NCI-H774 (cell line): ENCODE measurements at regions not wholly inside any gene's neighbourhood (a gene's known extent, or its start where the extent isn't known, plus 50 kb on each side); places are given as distances from the start of the nearest gene placed in this dataset.
"Not testable (repeated sequence)": the region's sequence is repeated elsewhere in the genome, so short reads cannot be mapped to it uniquely, and the experiment has no call there.

ENCODE experiments used
- DNase-seq: peaks from one replicate; lab custom pipeline; 2025; lab: John Stamatoyannopoulos, UW

DNA sequence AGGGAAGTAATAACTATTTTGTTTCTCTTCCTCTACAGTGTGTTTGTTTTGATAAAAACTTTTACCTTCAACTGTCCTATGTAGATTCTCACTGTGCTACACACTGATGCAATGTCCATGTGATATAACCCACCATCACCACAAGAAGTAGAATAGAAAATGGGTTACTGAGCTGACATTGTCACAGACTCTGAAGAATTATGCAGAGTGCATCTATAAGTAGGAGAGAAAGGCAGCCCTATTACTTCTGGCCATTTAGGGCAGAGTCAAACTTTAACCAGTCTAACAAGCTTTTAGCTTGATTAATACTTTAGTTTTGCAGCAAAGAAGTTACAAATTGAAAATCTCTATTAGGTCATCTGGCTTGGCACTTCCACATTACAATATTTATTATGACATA lies 354.0 kb upstream of the CDH8 start:
- no peak for DNase-seq

DNA sequence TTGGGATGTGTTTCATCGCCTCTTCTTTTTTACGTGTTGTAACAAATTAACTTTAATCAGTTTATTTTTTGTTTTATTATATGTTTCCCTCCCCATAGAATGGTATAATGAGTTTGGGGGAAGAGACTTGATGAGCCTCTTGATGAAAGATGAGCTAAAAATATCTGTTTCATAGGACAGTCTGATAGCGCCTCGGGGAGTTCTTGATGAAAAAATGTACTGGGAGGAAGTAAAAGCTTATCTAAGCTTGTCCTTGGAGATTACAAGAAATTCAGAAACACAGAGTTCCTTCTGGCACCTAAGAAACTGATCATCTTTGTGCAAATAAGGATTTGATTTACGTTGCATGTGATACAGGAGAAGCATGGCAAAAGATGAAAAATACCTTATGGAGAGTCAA lies 350.2 kb upstream of the CDH8 start:
- DNase-seq: no peak

DNA sequence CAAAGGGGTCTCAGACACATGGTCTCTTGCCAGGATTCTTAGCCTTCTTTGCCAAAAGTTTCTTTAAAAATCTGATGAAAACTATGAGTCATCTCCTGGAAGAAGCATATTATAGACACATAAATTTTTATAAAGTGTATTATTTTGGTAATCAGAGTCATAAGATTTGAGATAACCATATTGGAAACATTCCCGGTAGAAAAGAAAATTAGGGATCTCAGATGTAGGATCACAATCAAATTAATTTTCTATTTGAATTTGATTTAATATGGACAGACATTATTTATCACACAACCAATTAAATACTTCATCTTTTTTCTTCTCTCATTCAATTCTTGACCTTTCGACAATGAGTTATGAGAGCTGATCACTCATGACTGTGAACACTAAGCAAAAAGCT lies 347.7 kb upstream of the CDH8 start:
- no peak for DNase-seq

DNA sequence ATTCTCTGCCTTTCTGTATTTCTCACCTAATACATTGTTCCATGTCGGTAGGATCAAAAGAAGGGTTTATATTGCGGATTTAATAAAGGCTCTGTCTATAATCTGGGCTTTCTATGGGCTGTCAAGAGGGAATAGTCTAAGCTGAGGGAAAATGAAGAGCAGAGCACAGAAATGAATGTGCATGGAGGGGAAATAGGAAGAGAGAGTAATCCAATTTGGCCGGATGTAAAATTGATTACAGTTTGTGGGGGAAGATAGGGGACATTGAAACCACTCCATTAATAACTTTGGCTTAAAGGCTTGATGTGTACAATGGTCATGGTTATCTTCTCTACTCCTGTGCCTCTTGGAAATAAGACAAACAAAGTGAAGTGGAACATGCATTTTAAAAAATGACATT lies 334.2 kb upstream of the CDH8 start:
- DNase-seq: no peak

DNA sequence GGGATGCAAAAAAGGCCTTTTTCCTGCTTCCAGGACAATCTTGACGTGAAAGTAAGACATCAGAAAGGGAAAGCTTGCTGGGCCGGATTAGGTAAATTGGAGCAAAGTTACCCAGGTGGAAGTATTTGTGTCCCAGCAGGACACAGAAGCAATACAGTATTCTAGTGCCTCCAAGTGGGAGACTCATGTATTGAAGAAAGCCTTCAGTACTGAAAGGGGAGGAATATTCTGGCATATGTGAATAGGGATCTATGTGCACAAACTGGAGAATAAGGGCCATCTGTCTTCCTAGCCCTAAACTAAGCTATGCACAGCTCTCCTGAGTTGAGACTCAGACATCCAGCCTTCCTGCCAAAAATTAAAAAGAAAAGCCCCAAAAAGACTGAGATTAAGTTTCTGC lies 327.3 kb upstream of the CDH8 start:
- DNase-seq: no peak

DNA sequence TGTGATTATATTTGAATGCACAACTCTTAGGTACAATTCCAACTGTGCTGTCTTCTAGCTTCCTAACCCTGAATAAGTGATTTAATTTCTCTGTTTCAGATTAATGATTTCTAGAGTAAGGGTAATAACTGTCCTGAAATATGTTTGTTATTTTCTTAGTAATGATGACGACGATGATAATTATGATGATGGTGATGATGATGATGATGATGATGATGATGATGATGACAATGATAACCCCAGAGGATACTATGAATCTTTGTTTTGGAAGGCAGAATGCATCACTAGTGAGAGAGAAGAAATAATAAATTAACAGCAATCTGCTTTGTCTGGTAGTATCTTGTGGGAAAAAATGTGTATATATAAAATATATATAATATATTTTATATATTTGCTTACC lies 317.1 kb upstream of the CDH8 start:
- DNase-seq: no peak

DNA sequence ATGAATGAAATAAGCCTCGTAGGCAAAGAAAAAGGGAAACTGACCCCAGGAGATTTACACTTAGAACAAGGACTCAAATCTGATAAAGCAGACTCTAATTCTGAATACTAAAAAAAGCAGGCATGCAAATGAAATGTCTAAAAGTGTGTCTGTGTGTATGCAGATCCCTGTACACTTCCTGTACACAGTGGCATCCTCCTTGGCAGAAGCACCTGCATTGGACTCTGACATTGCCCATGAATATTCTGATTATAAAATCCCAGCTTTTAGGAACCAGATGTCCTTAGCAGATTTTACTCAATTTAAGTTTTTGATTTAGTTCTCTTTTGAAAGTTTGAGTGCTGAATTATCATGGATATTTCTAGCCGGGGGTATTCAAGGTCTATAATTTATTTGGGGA lies 306.0 kb upstream of the CDH8 start:
- DNase-seq: no peak

DNA sequence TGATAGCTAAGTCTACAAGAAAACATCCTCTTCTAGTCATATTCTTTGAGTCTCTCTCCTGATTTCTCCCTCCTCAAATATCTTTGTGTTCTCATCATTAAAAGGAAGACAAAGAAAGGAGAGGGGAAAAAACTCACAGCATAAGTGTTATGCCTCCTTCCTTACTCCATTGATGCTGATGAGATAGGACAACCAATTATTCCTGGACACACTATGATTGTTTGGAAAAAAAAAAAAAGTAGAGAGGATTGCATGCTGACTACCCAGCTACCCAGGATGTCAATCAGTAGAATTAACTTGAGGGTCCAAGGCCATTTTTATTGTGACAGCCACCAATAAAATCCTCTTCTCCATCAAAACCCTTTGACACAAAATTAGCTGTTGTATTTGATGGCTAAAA lies 299.1 kb upstream of the CDH8 start:
- no peak for DNase-seq

DNA sequence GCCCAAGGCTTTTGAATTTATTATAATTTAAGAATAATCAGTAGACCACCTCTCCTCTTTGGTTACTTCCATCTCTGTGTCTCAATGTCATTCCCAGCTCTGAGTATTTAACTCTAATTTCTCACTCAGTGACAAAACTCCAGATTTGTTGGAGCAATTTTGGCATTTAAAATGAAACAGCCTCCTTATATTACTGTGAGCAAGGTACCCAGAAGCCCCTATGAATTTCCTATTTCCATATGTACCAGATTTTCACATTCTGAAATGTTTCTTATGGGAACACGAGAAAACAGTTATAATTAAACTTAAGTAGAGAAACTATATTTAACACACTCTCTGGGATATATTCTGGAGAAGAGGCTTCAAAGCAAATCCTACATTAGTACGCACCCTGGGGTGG lies 285.4 kb upstream of the CDH8 start:
- DNase-seq: no peak

DNA sequence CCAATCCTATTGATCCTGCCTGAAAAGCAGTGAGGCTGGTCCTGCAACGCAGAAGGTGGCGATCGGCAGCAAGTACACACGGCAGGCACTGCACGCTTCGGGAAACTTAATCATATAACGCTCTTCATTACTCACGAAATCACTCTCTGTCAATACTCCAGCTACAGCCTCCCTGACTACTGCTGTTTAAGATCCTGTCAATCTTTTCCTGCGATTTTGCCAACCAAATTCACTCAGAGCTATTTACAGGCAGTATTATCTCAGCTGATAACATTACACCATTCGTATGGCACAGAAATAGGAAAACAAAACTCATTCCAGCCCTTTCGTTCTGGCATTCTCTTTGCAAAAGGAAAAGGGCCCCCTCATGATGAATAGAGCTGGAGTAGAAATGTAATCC lies 262.4 kb upstream of the CDH8 start:
- no peak for DNase-seq

DNA sequence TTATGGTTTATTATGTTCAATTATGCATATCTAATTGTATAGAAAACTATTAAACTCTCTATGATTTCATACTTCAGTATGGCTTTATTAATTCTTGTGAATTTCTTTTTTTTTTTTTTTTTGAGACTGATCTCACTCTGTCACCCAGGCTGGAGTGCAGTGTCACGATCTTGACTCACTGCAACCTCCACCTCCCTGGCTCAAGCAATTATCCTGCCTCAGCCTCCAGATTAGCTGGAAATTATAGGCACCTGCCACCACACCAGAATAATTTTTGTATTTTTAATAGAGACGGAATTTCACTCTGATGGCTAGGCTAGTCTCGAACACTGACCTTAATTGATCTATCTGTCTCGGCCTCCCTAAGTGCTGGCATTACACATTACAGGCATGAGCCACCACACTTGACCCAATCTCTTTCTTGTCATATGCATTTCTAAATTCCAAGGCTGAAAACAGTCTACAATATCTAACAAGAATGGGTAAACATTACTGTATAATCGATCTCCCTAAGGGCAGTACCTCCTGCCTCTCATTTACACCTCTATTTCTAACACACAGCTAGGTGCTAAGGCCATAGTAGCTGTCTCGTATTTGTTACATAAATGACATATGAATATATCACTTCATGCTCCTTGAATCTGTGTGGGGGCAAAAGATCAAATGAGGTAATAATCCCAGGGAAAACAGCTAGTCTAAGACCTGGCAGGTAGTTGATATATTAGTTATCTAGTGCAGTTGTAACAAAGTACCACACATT lies 258.2 kb upstream of the CDH8 start:
- DNase-seq: no peak

DNA sequence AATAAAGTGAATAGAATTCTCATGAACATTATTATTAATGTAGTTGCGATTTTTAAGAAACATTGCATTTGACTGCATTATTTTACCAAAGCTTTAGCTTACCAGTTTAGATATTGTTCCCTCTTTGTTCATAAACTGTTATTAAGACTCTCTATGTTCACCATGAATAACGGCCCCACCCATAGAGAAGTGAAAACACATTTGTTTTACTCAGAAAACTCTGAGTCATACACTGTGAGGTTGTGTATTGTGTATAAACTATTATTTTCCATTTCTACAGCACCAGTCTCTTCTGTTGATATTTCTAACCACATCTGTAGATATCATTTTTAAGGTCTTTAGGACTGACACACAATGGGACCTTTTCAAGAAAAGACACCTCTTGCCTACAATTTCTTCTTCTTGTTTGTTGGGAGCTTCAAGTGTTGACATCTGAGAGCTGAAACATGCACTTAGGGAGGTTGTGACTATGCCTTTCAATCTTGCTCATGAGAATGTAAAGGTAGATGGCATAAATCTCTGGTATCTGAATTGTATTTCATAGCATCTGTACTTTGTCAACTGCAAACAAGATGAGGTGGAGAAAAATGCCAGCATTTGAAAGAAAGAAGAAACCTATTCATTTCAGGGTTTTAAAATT lies 252.9 kb upstream of the CDH8 start:
- no peak for DNase-seq

DNA sequence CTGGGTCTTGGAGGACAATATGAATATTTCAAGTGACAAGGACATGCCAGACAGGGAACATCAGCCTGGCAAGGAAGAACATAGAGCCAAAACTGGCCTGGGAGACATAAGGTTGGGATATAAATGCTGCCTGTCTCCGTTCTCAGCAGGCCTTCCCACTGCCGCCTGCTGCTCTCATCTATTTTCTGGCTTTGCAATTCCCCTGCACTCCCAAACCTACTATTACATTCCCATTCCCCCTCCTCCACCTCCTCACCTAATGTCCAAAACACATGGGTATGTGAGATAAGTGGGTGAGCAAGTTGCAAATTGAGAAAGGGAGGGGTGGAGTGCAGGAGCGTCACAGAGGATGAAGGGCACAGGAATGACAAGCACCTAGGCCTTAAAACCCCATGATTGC lies 244.3 kb upstream of the CDH8 start:
- DNase-seq: no peak

DNA sequence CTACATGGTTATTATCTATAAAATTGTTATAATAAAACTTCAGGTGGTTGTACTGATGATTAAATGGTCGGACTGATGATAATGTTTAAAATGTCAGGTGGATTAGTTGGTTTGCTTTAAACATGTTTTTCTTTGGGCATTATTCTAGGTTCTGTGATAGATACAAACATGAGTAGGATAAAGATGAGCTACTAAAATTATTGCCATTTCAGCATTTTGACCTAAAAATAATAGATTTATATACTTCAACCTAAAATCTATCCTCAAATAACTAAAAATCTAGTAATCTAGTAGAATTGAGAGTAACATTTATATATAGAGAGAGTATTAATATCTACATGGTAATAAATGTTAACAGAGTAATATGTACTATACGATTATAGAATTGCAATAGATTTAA lies 241.7 kb upstream of the CDH8 start:
- no peak for DNase-seq

DNA sequence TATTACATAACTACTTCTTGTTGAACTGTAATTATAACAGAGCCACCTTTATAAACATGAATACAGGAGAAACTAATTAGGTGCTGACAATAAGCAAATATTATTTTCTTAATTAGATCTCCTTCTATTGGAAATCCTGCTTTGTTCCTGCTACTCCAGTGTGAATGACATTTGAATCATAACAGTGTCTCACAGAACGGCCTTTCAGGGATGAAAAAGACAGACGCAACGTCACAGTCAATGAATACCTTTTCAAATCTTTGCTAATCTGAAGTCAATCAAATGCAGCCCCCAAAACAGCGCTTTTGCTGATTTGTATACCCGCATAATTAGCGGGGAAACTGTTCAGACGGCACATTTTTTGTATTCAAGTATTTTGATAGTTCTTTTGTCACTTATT lies 240.4 kb upstream of the CDH8 start:
- DNase-seq: no peak

DNA sequence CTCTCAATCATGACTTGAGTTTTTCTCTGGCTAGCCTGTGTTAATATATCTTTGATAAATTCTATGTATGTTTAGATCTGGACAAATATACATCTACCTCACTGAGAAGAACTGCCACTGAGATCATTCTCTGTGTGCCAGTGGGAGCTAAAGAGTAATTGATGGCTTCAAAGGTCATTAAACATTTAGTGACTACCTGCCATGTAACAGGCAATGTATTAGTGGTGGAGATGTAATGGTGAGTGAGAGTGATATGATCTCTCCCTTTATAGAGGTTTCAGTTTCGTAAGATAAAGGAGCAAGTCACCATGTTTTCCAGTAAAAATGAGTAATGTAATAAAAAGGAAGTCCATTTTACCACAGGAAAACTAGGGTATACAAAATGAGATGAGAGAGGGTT lies 235.8 kb upstream of the CDH8 start:
- no peak for DNase-seq

DNA sequence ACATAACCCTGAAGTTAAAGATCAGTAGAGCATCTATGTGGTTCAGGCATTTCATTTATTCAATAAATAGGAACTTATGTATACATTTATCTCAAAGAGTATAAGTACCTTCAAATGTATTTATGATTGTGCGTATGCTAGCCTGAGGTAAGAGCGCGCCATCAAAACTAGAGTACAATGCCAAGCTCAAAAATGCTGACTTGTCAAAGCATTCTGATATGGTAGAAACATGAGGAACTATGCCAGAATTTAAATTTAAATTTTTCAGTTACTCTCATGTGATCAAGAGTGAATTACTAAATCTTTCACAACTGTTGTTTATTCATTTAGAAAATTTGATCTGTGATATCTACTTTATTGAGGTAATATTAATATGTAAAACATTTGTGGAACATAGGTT lies 225.5 kb upstream of the CDH8 start:
- DNase-seq: no peak

DNA sequence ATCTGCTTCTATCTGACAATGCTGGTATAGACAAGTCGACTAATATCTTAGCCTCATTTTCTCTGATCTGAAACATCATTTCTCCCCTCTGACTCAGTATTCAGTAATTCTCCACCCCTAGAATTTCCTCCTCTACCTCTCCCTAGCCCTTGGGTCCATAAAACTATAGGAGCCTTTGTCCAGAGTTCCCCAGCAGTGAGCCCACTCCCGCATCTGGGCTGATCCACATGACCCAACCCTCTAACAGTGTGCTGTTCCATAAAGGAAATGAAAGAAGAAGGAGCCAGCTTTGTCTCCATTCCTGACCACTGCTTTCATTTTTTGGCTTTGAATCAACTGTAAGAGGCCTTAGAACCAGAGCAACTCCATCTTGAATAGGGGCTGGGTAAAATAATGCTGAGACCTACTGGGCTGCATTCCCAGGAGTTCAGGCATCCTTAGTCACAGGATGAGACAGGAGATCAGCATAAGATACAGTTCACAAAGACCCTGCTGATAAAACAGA lies 222.7 kb upstream of the CDH8 start:
- not testable (repeated sequence) for DNase-seq

DNA sequence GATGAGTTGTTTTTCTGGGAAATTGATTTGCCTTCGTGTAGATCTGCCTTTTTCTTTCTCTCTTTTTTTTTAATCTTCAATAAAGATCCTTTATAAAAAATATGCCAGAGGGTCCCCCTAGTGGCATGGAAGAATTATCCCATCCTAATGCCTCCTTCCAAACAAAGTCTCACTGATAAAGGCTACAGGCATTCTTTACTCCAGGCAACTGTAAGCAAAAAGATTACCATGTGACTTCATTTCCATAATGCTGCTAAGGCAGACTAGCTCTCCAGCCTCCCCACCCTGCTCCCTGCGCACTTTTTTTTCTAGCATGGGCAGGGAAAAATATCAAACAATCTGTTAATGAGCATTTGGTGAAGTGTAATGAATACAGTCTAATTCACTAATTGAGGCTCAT lies 220.2 kb upstream of the CDH8 start:
- no peak for DNase-seq

DNA sequence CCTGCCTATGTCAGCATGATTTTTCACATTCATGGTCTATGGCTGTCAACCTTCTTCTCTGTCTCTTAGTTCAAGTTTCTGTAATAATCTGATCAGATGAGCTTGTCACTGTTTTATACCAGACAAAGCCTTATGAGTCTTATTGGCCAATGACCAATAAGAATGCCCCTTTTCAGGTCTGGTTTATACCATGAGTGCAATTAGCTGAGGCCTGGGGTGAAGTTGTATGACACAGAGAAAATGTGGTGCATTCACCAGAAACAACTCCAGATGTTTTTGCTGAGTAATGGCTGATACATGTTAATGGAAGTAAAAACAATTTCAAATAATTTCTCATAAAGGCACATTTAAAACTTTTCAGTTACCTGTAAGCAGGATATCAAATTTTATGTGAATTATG lies 218.6 kb upstream of the CDH8 start:
- DNase-seq: no peak

DNA sequence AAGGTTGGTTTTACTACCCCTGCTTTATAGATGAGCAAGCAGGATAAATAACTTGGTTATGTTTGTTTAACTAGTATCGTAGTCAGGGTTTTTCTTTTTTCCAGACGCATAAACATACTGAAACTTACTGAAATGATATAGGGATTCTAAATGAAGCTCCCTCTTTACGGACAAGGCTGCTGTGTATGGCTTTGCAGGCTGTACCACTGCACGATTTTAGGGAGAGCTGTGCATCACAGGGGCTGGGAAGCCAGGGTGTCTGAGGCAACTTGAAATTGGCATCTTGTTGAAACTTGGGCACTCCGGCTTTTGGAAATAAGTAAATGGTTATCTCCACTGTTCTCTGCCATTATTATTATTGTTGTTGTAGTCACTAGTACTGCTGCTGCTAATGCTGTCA lies 218.1 kb upstream of the CDH8 start:
- no peak for DNase-seq

DNA sequence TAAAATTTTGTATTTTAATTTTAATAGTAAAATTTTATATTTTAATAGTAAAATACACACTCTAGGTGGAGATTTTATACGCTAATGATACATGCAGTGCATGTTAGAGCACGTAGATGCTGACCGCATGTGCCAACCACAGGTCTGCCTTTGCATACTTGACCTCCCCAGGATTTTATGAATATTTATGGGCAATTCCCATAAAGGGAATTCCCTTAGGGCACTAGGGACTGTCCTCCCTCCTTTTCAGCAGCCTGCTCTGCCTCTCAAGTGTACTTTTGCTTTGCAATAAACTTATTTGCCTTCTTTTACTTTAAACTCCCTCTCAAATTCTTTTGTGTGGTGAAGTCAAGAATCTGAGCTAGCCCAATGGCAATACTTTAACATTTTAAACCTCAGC lies 217.7 kb upstream of the CDH8 start:
- DNase-seq: no peak

DNA sequence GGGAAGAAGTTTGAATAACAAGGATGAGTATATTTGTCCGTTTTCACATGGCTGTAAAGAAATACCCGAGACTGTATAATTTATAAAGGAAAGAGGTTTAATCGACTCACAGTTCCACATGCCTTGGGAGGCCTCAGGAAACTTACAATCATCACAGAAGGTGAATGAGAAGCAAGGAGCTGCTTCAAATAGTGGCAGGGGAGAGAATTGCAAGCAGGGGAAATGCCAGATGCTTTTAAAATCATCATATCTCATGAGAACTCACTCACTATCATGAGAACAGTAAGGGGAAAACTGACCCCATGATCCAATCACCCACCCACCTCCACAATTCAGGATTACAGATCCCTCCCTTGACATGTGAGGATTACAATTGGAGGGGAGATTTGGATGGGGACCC lies 212.8 kb upstream of the CDH8 start:
- no peak for DNase-seq

DNA sequence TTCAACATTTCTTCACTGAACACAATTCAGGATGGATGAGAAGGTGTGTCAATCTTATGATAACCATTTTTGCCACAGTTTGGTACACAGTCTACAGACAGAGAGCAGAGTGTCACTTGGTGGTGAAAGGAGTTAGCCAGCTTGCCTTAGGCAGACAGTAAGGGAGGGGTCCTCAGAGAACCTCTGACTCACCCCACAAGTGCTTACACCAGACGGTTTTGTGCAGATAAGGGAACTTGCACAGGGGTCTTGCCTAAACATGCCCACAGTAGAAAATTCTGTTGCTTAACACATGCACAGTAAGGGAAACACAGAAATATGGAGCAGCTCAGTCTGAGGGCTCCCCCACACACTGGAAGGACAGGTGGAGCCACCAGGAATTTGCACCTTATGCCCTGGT lies 204.5 kb upstream of the CDH8 start:
- DNase-seq: no peak
